ENCODE measurements at regions not wholly inside any gene's neighbourhood (a gene's known extent, or its start where the extent isn't known, plus 50 kb on each side); places are given as distances from the start of the nearest gene placed in this dataset.

- Mint-ChIP-seq H3K9me3 (ENCODE audit: unreplicated experiment) (no peaks in the 10 kb centered on the region), H3K4me1 (ENCODE audit: unreplicated experiment) (peaks cover 2% of the 10 kb centered on the region), H3K36me3 (ENCODE audit: unreplicated experiment) (no peaks in the 10 kb centered on the region)
Observed at GRCh38 chr6:148173548-148173947, 169.1 kb upstream of the SASH1 start.

GRCh38 chr6:148175550-148176188 is 167.0 kb upstream of the SASH1 start:
- no peaks in the 10 kb centered on the region for H3K27me3 Mint-ChIP-seq (ENCODE audit: unreplicated experiment)
- no peaks in the 10 kb centered on the region for H3K36me3 Mint-ChIP-seq (ENCODE audit: unreplicated experiment)
- H3K27ac Mint-ChIP-seq (ENCODE audit: unreplicated experiment): no peak overlapping the region
- no peak overlapping the region for H3K4me3 Mint-ChIP-seq (ENCODE audit: unreplicated experiment)
- H3K9me3 Mint-ChIP-seq (ENCODE audit: unreplicated experiment): no peaks in the 10 kb centered on the region
- DNase-seq (ENCODE audit: extremely low spot score, unreplicated experiment): no peak
- TF ChIP-seq CTCF (IDR thresholded peaks at IDR 0.05): no peak
- peaks cover 5% of the 10 kb centered on the region for H3K4me1 Mint-ChIP-seq (ENCODE audit: unreplicated experiment)

More at GRCh38 chr6:148173548-148173947, 169.1 kb upstream of the SASH1 start:
- H3K27me3 Mint-ChIP-seq (ENCODE audit: unreplicated experiment): no peaks in the 10 kb centered on the region
- no peak for DNase-seq (ENCODE audit: extremely low spot score, unreplicated experiment)
- H3K27ac Mint-ChIP-seq (ENCODE audit: unreplicated experiment): no peak overlapping the region
- no peak overlapping the region for H3K4me3 Mint-ChIP-seq (ENCODE audit: unreplicated experiment)
- TF ChIP-seq CTCF (IDR thresholded peaks at IDR 0.05): no peak

DNA sequence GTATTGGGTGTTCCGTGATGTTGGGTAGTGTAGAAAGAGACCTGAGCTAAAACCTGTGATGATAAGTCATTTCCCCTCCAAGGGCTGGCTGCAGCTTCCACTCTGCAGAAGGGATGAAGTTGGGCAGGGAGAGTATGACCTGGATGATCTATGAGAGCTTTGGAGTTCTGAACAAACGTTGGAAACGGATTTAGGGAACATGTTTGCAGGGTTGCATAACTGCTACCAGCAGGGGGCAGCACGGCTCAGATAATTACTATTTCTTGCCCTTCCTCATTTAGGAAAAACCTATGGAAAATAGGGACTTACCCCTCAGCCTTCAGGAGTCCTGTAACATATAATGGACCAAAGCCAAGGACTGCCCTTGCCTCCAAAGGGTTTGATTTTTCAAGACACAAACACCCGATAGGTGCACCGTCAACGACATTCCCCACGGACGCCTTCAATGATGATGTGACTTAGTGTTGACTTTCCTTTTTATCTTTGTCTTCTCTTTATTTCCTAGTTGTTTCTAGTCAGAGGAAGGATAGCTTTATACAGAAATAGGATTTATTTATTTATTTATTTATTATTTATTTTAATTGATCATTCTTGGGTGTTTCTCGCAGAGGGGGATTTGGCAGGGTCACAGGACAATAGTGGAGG is 164.9 kb upstream of the SASH1 start:
- TF ChIP-seq CTCF (IDR thresholded peaks at IDR 0.05): peak; percentile 85
- Mint-ChIP-seq H3K36me3 (ENCODE audit: unreplicated experiment) (no peaks in the 10 kb centered on the region), H3K27me3 (ENCODE audit: unreplicated experiment) (no peaks in the 10 kb centered on the region), H3K4me1 (ENCODE audit: unreplicated experiment) (peaks cover 5% of the 10 kb centered on the region), H3K9me3 (ENCODE audit: unreplicated experiment) (no peaks in the 10 kb centered on the region), H3K27ac (ENCODE audit: unreplicated experiment) (no peak overlapping the region), H3K4me3 (ENCODE audit: unreplicated experiment) (no peak overlapping the region)
- peak; percentile 86 for DNase-seq (ENCODE audit: extremely low spot score, unreplicated experiment)

- DNase-seq (ENCODE audit: extremely low spot score, unreplicated experiment): no peak
- Mint-ChIP-seq H3K9me3 (ENCODE audit: unreplicated experiment) (no peaks in the 10 kb centered on the region), H3K36me3 (ENCODE audit: unreplicated experiment) (no peaks in the 10 kb centered on the region), H3K4me3 (ENCODE audit: unreplicated experiment) (no peak overlapping the region), H3K27me3 (ENCODE audit: unreplicated experiment) (no peaks in the 10 kb centered on the region), H3K4me1 (ENCODE audit: unreplicated experiment) (peaks cover 5% of the 10 kb centered on the region), H3K27ac (ENCODE audit: unreplicated experiment) (no peak overlapping the region)
- TF ChIP-seq CTCF (IDR thresholded peaks at IDR 0.05): peak; percentile 77
Observed at GRCh38 chr6:148179786-148180185, 162.9 kb upstream of the SASH1 start.

GRCh38 chr6:148182378-148182777 is 160.3 kb upstream of the SASH1 start:
- no peaks in the 10 kb centered on the region for H3K9me3 Mint-ChIP-seq (ENCODE audit: unreplicated experiment)
- H3K27ac Mint-ChIP-seq (ENCODE audit: unreplicated experiment): no peak overlapping the region
- no peak for DNase-seq (ENCODE audit: extremely low spot score, unreplicated experiment)
- H3K4me3 Mint-ChIP-seq (ENCODE audit: unreplicated experiment): no peak overlapping the region
- TF ChIP-seq CTCF (IDR thresholded peaks at IDR 0.05): no peak
- no peaks in the 10 kb centered on the region for H3K36me3 Mint-ChIP-seq (ENCODE audit: unreplicated experiment)
- peaks cover 8% of the 10 kb centered on the region for H3K4me1 Mint-ChIP-seq (ENCODE audit: unreplicated experiment)
- no peaks in the 10 kb centered on the region for H3K27me3 Mint-ChIP-seq (ENCODE audit: unreplicated experiment)

Data from osteocyte (in vitro differentiated cells).